OCI-LY1 (cell line): ENCODE measurements at regions not wholly inside any gene's neighbourhood (a gene's known extent, or its start where the extent isn't known, plus 50 kb on each side); places are given as distances from the start of the nearest gene placed in this dataset.
"Not testable (repeated sequence)": the region's sequence is repeated elsewhere in the genome, so short reads cannot be mapped to it uniquely, and the experiment has no call there.

Experiments used
- H2AFZ ChIP-seq: fragments of 200-600 bp; sonication (generic), shearing (Covaris generic); 2 replicates; pipeline ENCODE4 v1.6.0; 2014; ENCODE audit warnings: antibody characterized with exemption, mild to moderate bottlenecking, low read length
- H3F3A ChIP-seq: fragments of 200-600 bp; sonication (generic), shearing (Covaris generic); 2 replicates; pipeline ENCODE4 v1.6.0; 2014; ENCODE audit warnings: mild to moderate bottlenecking, antibody characterized with exemption, low read length, moderate library complexity; ENCODE audit not compliant: insufficient read depth
- H3K27ac ChIP-seq: fragments of 200-600 bp; sonication (generic); 2 replicates; pipeline ENCODE4 v1.5.1; 2014; ENCODE audit warnings: low read length, mixed run types, mild to moderate bottlenecking, low read depth; ENCODE audit not compliant: poor library complexity, severe bottlenecking
- H3K27me3 ChIP-seq: fragments of 200-600 bp; sonication (generic); 2 replicates; pipeline ENCODE4 v1.6.0; 2014; ENCODE audit warnings: antibody characterized with exemption, mild to moderate bottlenecking, low read length, moderate library complexity; ENCODE audit not compliant: insufficient read depth
- H3K36me3 ChIP-seq: fragments of 200-600 bp; sonication (generic); 2 replicates; pipeline ENCODE4 v1.6.1; 2014; ENCODE audit warnings: mild to moderate bottlenecking, antibody characterized with exemption, low read length, moderate library complexity, mixed read lengths; ENCODE audit not compliant: insufficient read depth
- H3K4me1 ChIP-seq: fragments of 200-600 bp; sonication (generic); 2 replicates; pipeline ENCODE4 v1.5.1; 2014; ENCODE audit warnings: mild to moderate bottlenecking, low read length, moderate library complexity; ENCODE audit not compliant: insufficient read depth, severe bottlenecking
- H3K4me2 ChIP-seq: fragments of 200-600 bp; sonication (generic), shearing (Covaris generic); 2 replicates; pipeline ENCODE4 v1.6.1; 2014; ENCODE audit warnings: low read length
- H3K4me3 ChIP-seq: fragments of 200-600 bp; sonication (generic); 2 replicates; pipeline ENCODE4 v1.5.1; 2014; ENCODE audit warnings: low read length, low read depth, mild to moderate bottlenecking, mixed read lengths; ENCODE audit not compliant: poor library complexity, severe bottlenecking
- H3K79me2 ChIP-seq: fragments of 200-600 bp; shearing (Covaris generic); 2 replicates; pipeline ENCODE4 v1.6.1; 2016; ENCODE audit warnings: mixed run types, low read length, mixed read lengths; ENCODE audit not compliant: insufficient read depth
- H3K9ac ChIP-seq: fragments of 200-600 bp; sonication (generic), shearing (Covaris generic); 2 replicates; pipeline ENCODE4 v1.6.1; 2014; ENCODE audit warnings: mild to moderate bottlenecking, low read length, mixed read lengths
- H3K9me2 ChIP-seq: fragments of 200-600 bp; sonication (generic), shearing (Covaris generic); 2 replicates; pipeline ENCODE4 v1.6.1; 2014; ENCODE audit warnings: low read depth, mild to moderate bottlenecking, low read length, mixed read lengths
- H3K9me3 ChIP-seq: fragments of 200-600 bp; shearing (Covaris generic); 2 replicates; pipeline ENCODE4 v1.6.1; 2014; ENCODE audit warnings: low read length, mixed read lengths
- H4K20me1 ChIP-seq: fragments of 200-600 bp; sonication (generic), shearing (Covaris generic); 2 replicates; pipeline ENCODE4 v1.6.0; 2016; ENCODE audit warnings: mild to moderate bottlenecking, low read length; ENCODE audit not compliant: insufficient read depth
- EZH2 ChIP-seq: fragments of 200-600 bp; sonication (generic), shearing (Covaris generic); IDR thresholded peaks from 2 replicates; pipeline ENCODE4 v1.8.0; 2017; ENCODE audit warnings: borderline replicate concordance, mixed run types, mild to moderate bottlenecking, antibody characterized with exemption, low read length, moderate library complexity, mixed read lengths
- TF ChIP-seq, protein P1 (sequence below): fragments of 200-600 bp; sonication (generic), shearing (Covaris generic); IDR thresholded peaks from 2 replicates; pipeline ENCODE4 v1.5.1; 2017; ENCODE audit warnings: mild to moderate bottlenecking, antibody characterized with exemption, low read length, moderate library complexity, mixed read lengths

DNA sequence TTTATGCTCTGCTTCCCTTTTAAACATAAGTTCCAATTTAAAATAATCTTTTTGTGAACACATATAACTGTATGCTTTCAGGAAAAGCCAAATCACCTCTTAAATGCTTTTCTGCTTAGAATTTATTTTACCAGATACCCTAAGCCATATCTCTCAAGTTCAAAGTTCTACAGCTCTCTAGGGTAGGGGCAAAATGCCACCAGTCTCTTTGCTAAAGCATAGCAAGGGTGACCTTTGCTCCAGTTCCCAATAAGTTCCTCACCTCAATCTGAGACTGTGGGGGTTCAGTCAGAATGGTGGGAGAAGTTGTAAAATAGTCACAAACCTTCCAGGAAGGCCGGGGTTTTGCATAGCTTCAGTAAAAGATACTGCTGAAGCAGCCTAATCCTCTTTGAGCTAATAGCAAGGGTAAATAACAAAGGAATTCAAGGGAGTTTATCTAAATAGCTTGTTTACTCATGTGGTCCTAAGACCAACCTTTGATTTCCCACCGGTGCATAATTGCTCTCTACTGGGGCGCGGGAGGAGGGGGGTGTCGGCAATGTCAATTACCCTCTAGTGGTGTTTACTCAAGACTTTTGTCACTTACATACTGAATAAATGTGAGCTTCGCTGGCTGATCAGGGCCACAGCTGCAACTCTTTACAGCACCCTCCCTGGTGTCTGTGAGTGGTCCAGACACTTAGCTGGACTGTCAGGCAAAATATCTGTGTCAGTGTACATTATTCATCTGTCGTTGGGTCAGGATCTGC lies 1376.2 kb downstream of the NCAM2 start:
- TF ChIP-seq, protein P1, sequence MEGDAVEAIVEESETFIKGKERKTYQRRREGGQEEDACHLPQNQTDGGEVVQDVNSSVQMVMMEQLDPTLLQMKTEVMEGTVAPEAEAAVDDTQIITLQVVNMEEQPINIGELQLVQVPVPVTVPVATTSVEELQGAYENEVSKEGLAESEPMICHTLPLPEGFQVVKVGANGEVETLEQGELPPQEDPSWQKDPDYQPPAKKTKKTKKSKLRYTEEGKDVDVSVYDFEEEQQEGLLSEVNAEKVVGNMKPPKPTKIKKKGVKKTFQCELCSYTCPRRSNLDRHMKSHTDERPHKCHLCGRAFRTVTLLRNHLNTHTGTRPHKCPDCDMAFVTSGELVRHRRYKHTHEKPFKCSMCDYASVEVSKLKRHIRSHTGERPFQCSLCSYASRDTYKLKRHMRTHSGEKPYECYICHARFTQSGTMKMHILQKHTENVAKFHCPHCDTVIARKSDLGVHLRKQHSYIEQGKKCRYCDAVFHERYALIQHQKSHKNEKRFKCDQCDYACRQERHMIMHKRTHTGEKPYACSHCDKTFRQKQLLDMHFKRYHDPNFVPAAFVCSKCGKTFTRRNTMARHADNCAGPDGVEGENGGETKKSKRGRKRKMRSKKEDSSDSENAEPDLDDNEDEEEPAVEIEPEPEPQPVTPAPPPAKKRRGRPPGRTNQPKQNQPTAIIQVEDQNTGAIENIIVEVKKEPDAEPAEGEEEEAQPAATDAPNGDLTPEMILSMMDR = no peak
- no peak for TF ChIP-seq EZH2
- no peaks in the 10 kb centered on the region for H3K27me3 ChIP-seq

DNA sequence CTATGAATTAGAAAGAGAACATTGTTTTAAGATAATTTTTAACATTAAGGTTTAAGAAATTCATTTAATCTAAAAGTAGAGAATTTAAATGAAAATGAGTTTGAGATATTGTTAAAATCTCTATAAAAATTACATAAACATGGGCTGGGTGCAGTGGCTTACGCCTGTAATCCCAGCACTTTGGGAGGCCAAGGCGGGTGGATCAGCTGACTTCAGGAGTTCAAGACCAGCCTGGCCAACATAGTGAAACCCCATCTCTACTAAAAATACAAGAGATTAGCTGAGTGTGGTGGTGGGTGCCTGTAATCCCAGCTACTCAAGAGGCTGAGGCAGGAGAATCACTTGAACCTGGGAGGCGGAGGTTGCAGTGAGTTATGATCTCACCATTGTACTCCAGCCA lies 1379.6 kb downstream of the NCAM2 start:
- H3K4me1 ChIP-seq, H3K27ac ChIP-seq, H3K9me2 ChIP-seq, H3K79me2 ChIP-seq, H3K4me3 ChIP-seq, H3K9ac ChIP-seq, H3K9me3 ChIP-seq, H3K36me3 ChIP-seq, H3K4me2 ChIP-seq, H3F3A ChIP-seq, H2AFZ ChIP-seq, H4K20me1 ChIP-seq, H3K27me3 ChIP-seq: not testable (repeated sequence)

More for the DNA sequence above, 1376.2 kb downstream of the NCAM2 start:
- no peak overlapping the region for H2AFZ ChIP-seq
- H3K9me3 ChIP-seq = peaks cover 5% of the 10 kb centered on the region
- H3K36me3 ChIP-seq = no peaks in the 10 kb centered on the region
- no peak overlapping the region for H3K9ac ChIP-seq
- H3K4me2 ChIP-seq = no peak overlapping the region
- H3K9me2 ChIP-seq = no peaks in the 10 kb centered on the region
- no peak overlapping the region for H3K4me3 ChIP-seq
- no peaks in the 10 kb centered on the region for H3K79me2 ChIP-seq
- H3K27ac ChIP-seq = no peak overlapping the region
- H3F3A ChIP-seq = no peaks in the 10 kb centered on the region
- H4K20me1 ChIP-seq = no peaks in the 10 kb centered on the region
- H3K4me1 ChIP-seq = no peaks in the 10 kb centered on the region

- no peaks in the 10 kb centered on the region for H3K79me2 ChIP-seq
- no peak overlapping the region for H3K27ac ChIP-seq
- H3K4me2 ChIP-seq = no peak overlapping the region
- 0 out of 2 replicates have a peak, but pooled peaks cover 3% of the 10 kb centered on the region for H3F3A ChIP-seq
- H3K4me1 ChIP-seq = peaks cover 7% of the 10 kb centered on the region
- no peak overlapping the region for H3K4me3 ChIP-seq
- TF ChIP-seq EZH2 = no peak
- H3K27me3 ChIP-seq = no peaks in the 10 kb centered on the region
- H3K36me3 ChIP-seq = no peaks in the 10 kb centered on the region
- no peaks in the 10 kb centered on the region for H3K9me2 ChIP-seq
- no peaks in the 10 kb centered on the region for H3K9me3 ChIP-seq
- no peaks in the 10 kb centered on the region for H4K20me1 ChIP-seq
- no peak overlapping the region for H2AFZ ChIP-seq
- no peak overlapping the region for H3K9ac ChIP-seq
Observed at GRCh38 chr21:22393324-22393723, 1395.1 kb downstream of the NCAM2 start.

DNA sequence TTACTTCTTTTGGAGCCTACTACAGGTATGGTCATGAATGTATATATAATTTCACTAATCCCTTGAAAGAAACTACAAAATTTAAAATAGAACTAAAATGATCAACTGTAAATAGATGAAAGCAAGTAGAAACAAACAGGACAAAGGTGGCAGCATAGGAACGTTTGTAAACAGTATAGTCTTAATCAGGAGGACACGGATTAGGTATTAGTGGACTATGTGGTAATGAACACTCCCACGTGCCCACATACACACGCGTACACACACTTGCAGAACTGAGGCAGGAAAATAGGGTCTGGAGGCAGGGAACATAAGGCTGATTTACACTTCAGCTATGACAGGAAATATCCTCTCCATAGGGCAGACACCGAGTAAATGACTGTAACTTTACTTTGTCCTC lies 1397.8 kb downstream of the NCAM2 start:
- Histone ChIP-seq H3K4me2 (0 out of 2 replicates have a peak overlapping the region, but pooled peaks have one; percentile 22), H3K9me2 (no peaks in the 10 kb centered on the region), H3K4me1 (peaks cover 7% of the 10 kb centered on the region), H3K27ac (no peak overlapping the region), H3K9ac (no peak overlapping the region), H3K4me3 (no peak overlapping the region), H2AFZ (peak overlapping the region; percentile 89; the same call in 1 of the 2 replicates), H3K36me3 (no peaks in the 10 kb centered on the region), H4K20me1 (no peaks in the 10 kb centered on the region), H3K9me3 (no peaks in the 10 kb centered on the region), H3F3A (0 out of 2 replicates have a peak, but pooled peaks cover 3% of the 10 kb centered on the region), H3K27me3 (no peaks in the 10 kb centered on the region), H3K79me2 (no peaks in the 10 kb centered on the region)
- no peak for TF ChIP-seq EZH2
- TF ChIP-seq, protein P1 = no peak
